MM.1S (cell line): ENCODE measurements at regions not wholly inside any gene's neighbourhood (a gene's known extent, or its start where the extent isn't known, plus 50 kb on each side); places are given as distances from the start of the nearest gene placed in this dataset.

ENCODE experiments used
- DNase-seq: peaks from one replicate; pipeline ENCODE4 v3.0.0-alpha.2; 2015
- H2AFZ ChIP-seq: fragments of 300-600 bp; sonication (generic); 2 replicates; pipeline ENCODE4 v1.6.0; 2016; ENCODE audit warnings: antibody characterized with exemption, low read length
- H3F3A ChIP-seq: fragments of 300-600 bp; sonication (generic); 2 replicates; pipeline ENCODE4 v1.6.1; 2016; ENCODE audit warnings: mild to moderate bottlenecking, antibody characterized with exemption, low read length, moderate library complexity, mixed read lengths; ENCODE audit not compliant: insufficient read depth
- H3K27ac ChIP-seq: fragments of 300-600 bp; sonication (generic); 2 replicates; pipeline ENCODE4 v1.5.1; 2016; ENCODE audit warnings: mild to moderate bottlenecking, low read length
- H3K27me3 ChIP-seq: fragments of 300-600 bp; sonication (generic); replicated peaks from 2 replicates; pipeline ENCODE4 v1.6.0; 2016; ENCODE audit warnings: low read length; ENCODE audit not compliant: insufficient read depth
- H3K36me3 ChIP-seq: fragments of 300-600 bp; sonication (generic); replicated peaks from 2 replicates; pipeline ENCODE4 v1.6.1; 2016; ENCODE audit warnings: mild to moderate bottlenecking, low read length, mixed read lengths; ENCODE audit not compliant: insufficient read depth
- H3K4me1 ChIP-seq: fragments of 300-600 bp; sonication (generic); 2 replicates; pipeline ENCODE4 v1.6.1; 2016; ENCODE audit warnings: low read length, mixed read lengths
- H3K4me2 ChIP-seq: fragments of 300-600 bp; sonication (generic); 2 replicates; pipeline ENCODE4 v1.6.0; 2016; ENCODE audit warnings: low read depth, low read length
- H3K4me3 ChIP-seq: fragments of 300-600 bp; sonication (generic); 2 replicates; pipeline ENCODE4 v1.5.1; 2016; ENCODE audit warnings: low read length, mixed read lengths
- H3K79me2 ChIP-seq: fragments of 300-600 bp; sonication (generic); 2 replicates; pipeline ENCODE4 v1.6.1; 2016; ENCODE audit warnings: mixed run types, low read length, mixed read lengths
- H3K9ac ChIP-seq: fragments of 300-600 bp; sonication (generic); 2 replicates; pipeline ENCODE4 v1.6.1; 2016; ENCODE audit warnings: low read length, mixed read lengths
- H3K9me2 ChIP-seq: fragments of 300-600 bp; sonication (generic); replicated peaks from 2 replicates; pipeline ENCODE4 v1.6.1; 2016; ENCODE audit warnings: mild to moderate bottlenecking, low read length, mixed read lengths; ENCODE audit not compliant: insufficient read depth
- H3K9me3 ChIP-seq: fragments of 300-600 bp; sonication (generic); replicated peaks from 2 replicates; pipeline ENCODE4 v1.6.1; 2016; ENCODE audit warnings: mild to moderate bottlenecking, low read length, mixed read lengths; ENCODE audit not compliant: insufficient read depth
- H4K20me1 ChIP-seq: fragments of 300-600 bp; sonication (generic); 2 replicates; pipeline ENCODE4 v1.6.1; 2016; ENCODE audit warnings: mild to moderate bottlenecking, low read length, moderate library complexity, mixed read lengths; ENCODE audit not compliant: insufficient read depth
- EZH2 ChIP-seq: fragments of 300-600 bp; sonication (generic); optimal IDR thresholded peaks from 2 replicates; pipeline ENCODE3; 2017; ENCODE audit warnings: low read depth, mild to moderate bottlenecking, antibody characterized with exemption, low read length, mixed read lengths
- EZH2phosphoT487 ChIP-seq: fragments of 300-600 bp; sonication (generic); IDR thresholded peaks from 2 replicates; pipeline ENCODE4 v1.6.1; 2018; ENCODE audit warnings: antibody characterized with exemption, low read length
- TF ChIP-seq, protein P1 (sequence below): fragments of 300-600 bp; sonication (generic); IDR thresholded peaks from 2 replicates; pipeline ENCODE4 v1.5.1; 2016; ENCODE audit warnings: antibody characterized with exemption, low read length, mixed read lengths

DNA sequence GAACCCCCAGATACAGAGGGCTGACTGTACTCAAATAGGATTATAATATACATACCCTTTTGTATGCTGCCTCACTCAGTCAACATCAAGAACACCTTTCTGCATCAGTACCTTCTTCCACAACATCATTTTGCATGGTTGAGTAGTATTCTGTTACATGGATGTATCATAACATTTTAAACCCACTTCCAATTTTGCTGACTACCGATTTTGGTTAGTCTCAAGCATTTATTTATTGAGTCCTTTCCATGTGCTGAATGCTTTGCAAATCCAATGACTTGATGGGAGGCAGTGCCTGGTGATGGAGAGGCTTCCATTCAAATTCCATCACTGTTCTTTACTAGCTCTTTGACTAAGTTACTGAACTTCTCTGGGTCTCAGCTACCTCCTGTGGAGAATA, 182.0 kb upstream of the KLF4 start:
- no peaks in the 10 kb centered on the region for H3K79me2 ChIP-seq
- DNase-seq = no peak
- no peak overlapping the region for H2AFZ ChIP-seq
- no peak overlapping the region for H3K4me3 ChIP-seq
- no peak overlapping the region for H3K27ac ChIP-seq
- H3K4me1 ChIP-seq = no peaks in the 10 kb centered on the region
- H3F3A ChIP-seq = no peaks in the 10 kb centered on the region
- H3K27me3 ChIP-seq = no peaks in the 10 kb centered on the region
- no peaks in the 10 kb centered on the region for H4K20me1 ChIP-seq
- H3K9me3 ChIP-seq = no peaks in the 10 kb centered on the region
- no peak overlapping the region for H3K4me2 ChIP-seq
- no peaks in the 10 kb centered on the region for H3K36me3 ChIP-seq
- no peak overlapping the region for H3K9ac ChIP-seq
- H3K9me2 ChIP-seq = no peaks in the 10 kb centered on the region
- TF ChIP-seq EZH2phosphoT487 = no peak
- no peak for TF ChIP-seq EZH2
- TF ChIP-seq, protein P1, sequence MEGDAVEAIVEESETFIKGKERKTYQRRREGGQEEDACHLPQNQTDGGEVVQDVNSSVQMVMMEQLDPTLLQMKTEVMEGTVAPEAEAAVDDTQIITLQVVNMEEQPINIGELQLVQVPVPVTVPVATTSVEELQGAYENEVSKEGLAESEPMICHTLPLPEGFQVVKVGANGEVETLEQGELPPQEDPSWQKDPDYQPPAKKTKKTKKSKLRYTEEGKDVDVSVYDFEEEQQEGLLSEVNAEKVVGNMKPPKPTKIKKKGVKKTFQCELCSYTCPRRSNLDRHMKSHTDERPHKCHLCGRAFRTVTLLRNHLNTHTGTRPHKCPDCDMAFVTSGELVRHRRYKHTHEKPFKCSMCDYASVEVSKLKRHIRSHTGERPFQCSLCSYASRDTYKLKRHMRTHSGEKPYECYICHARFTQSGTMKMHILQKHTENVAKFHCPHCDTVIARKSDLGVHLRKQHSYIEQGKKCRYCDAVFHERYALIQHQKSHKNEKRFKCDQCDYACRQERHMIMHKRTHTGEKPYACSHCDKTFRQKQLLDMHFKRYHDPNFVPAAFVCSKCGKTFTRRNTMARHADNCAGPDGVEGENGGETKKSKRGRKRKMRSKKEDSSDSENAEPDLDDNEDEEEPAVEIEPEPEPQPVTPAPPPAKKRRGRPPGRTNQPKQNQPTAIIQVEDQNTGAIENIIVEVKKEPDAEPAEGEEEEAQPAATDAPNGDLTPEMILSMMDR = no peak

DNA sequence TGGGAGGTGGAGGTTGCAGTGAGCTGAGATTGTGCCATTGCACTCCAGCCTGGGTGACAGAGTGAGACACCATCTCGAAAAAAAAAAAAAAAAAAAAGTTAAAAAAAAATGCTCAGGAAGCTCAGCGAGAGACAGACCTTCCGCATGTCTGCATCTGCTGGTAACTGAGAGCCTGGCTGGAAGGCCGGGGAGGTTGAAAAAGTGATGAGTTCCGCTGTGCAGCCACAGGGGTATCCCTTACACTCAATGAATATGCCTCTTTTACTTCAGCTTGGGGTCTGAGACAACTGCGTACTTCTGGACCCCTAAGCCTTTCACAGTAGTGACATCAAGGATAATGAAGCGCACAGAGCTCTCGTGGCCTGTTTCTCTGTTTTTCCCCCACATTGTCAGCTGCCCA, 179.9 kb upstream of the KLF4 start:
- Histone ChIP-seq H3K4me2 (no peak overlapping the region), H3K79me2 (no peaks in the 10 kb centered on the region), H3K36me3 (no peaks in the 10 kb centered on the region), H4K20me1 (no peaks in the 10 kb centered on the region), H2AFZ (no peak overlapping the region), H3F3A (no peaks in the 10 kb centered on the region), H3K27me3 (no peaks in the 10 kb centered on the region), H3K9me3 (no peaks in the 10 kb centered on the region), H3K27ac (no peak overlapping the region), H3K4me3 (no peak overlapping the region), H3K9ac (no peak overlapping the region), H3K4me1 (no peaks in the 10 kb centered on the region), H3K9me2 (no peaks in the 10 kb centered on the region)
- DNase-seq = no peak
- no peak for TF ChIP-seq EZH2
- TF ChIP-seq, protein P1 = no peak
- no peak for TF ChIP-seq EZH2phosphoT487

DNA sequence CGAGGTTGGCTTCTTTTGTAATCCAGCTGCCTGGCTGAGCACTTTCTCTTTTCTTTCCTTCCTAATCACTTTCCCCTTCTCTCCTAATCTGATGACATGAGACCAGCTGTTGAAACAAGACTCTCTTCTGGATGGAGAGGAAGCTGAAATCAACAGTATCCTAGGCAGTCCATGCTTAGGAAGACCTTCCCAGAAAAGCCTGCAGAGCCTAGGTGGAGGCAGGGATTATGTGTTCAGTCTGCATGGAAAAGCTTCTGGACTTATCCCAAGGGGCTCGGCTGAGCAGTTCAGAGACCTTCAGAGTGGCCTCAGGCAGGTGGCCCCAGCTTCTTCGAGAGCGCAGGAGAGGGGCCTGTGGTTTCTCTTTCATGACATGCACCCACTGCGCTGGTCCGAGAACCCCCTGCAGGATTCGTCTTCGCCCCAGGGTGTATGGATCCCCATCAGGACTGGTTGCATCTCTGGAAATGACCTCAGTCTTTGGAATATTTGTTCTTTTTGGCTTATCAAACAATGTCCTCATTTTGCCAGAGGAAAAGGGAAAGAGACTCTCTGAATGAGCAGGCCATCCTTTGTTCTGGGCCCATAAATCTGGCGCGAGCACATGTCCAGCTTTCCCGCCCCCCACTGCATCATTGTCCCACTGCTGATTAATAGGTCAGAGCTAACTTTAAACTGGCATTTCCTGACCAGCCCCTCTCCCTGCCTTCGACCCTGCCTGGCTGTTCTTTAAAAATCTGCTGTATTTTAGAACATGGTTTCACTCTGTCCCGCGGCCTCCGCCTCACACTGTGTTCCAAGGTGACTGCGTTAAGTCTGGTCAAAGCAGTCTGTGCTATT, 177.9 kb upstream of the KLF4 start:
- no peak for DNase-seq
- Histone ChIP-seq H3K9me2 (no peaks in the 10 kb centered on the region), H3K4me1 (no peaks in the 10 kb centered on the region), H3K4me3 (no peak overlapping the region), H3F3A (no peaks in the 10 kb centered on the region), H3K36me3 (no peaks in the 10 kb centered on the region), H3K9me3 (no peaks in the 10 kb centered on the region), H4K20me1 (no peaks in the 10 kb centered on the region), H2AFZ (no peak overlapping the region), H3K4me2 (no peak overlapping the region), H3K27ac (no peak overlapping the region), H3K9ac (no peak overlapping the region), H3K27me3 (no peaks in the 10 kb centered on the region), H3K79me2 (no peaks in the 10 kb centered on the region)
- TF ChIP-seq EZH2 (no peak), EZH2phosphoT487 (no peak)
- TF ChIP-seq, protein P1 = no peak
